ENCODE measurements at regions not wholly inside any gene's neighbourhood (a gene's known extent, or its start where the extent isn't known, plus 50 kb on each side); places are given as distances from the start of the nearest gene placed in this dataset.
A peak's percentile ranks its signal among the peaks of the same experiment; 100 is the strongest.
"Not testable (repeated sequence)": the region's sequence is repeated elsewhere in the genome, so short reads cannot be mapped to it uniquely, and the experiment has no call there.

GRCh38 chr18:73365018-73365417 lies 497.2 kb upstream of the NETO1 start:
- Mint-ChIP-seq H3K36me3 (ENCODE audit: low read depth) (no peaks in the 10 kb centered on the region), H3K4me3 (ENCODE audit: unreplicated experiment) (no peak overlapping the region), H3K9me3 (ENCODE audit: low read depth) (peaks cover 2% of the 10 kb centered on the region), H3K27ac (ENCODE audit: unreplicated experiment) (no peak overlapping the region), H3K27me3 (ENCODE audit: low read depth) (no peaks in the 10 kb centered on the region), H3K4me1 (ENCODE audit: low read depth) (no peaks in the 10 kb centered on the region)
- no peak for DNase-seq (ENCODE audit: low spot score)
- no peak for TF ChIP-seq CTCF (IDR thresholded peaks at IDR 0.05)

GRCh38 chr18:73355121-73355520 lies 487.3 kb upstream of the NETO1 start:
- Mint-ChIP-seq H3K4me3 (ENCODE audit: unreplicated experiment) (no peak overlapping the region), H3K4me1 (ENCODE audit: low read depth) (no peaks in the 10 kb centered on the region), H3K9me3 (ENCODE audit: low read depth) (no peaks in the 10 kb centered on the region), H3K27ac (ENCODE audit: unreplicated experiment) (no peak overlapping the region), H3K27me3 (ENCODE audit: low read depth) (peaks cover 3% of the 10 kb centered on the region), H3K36me3 (ENCODE audit: low read depth) (no peaks in the 10 kb centered on the region)
- TF ChIP-seq CTCF (IDR thresholded peaks at IDR 0.05) = no peak
- no peak for DNase-seq (ENCODE audit: low spot score)

- no peak overlapping the region for H3K4me3 Mint-ChIP-seq (ENCODE audit: unreplicated experiment)
- DNase-seq (ENCODE audit: low spot score) = no peak
- H3K27ac Mint-ChIP-seq (ENCODE audit: unreplicated experiment) = no peak overlapping the region
- H3K9me3 Mint-ChIP-seq (ENCODE audit: low read depth) = no peaks in the 10 kb centered on the region
- no peaks in the 10 kb centered on the region for H3K36me3 Mint-ChIP-seq (ENCODE audit: low read depth)
- H3K4me1 Mint-ChIP-seq (ENCODE audit: low read depth) = no peaks in the 10 kb centered on the region
- peak; percentile 27 for TF ChIP-seq CTCF (IDR thresholded peaks at IDR 0.05)
- H3K27me3 Mint-ChIP-seq (ENCODE audit: low read depth) = peaks cover 3% of the 10 kb centered on the region
These were observed 484.8 kb upstream of the NETO1 start for GRCh38 chr18:73352546-73352945.

- no peaks in the 10 kb centered on the region for H3K9me3 Mint-ChIP-seq (ENCODE audit: low read depth)
- TF ChIP-seq CTCF (IDR thresholded peaks at IDR 0.05) = no peak
- no peaks in the 10 kb centered on the region for H3K4me1 Mint-ChIP-seq (ENCODE audit: low read depth)
- peaks cover 5% of the 10 kb centered on the region for H3K27me3 Mint-ChIP-seq (ENCODE audit: low read depth)
- no peaks in the 10 kb centered on the region for H3K36me3 Mint-ChIP-seq (ENCODE audit: low read depth)
- H3K4me3 Mint-ChIP-seq (ENCODE audit: unreplicated experiment) = no peak overlapping the region
- H3K27ac Mint-ChIP-seq (ENCODE audit: unreplicated experiment) = no peak overlapping the region
- no peak for DNase-seq (ENCODE audit: low spot score)
These were observed 472.6 kb upstream of the NETO1 start for GRCh38 chr18:73340135-73340977.

GRCh38 chr18:73331212-73331772 lies 463.5 kb upstream of the NETO1 start:
- DNase-seq (ENCODE audit: low spot score) = no peak
- no peaks in the 10 kb centered on the region for H3K27me3 Mint-ChIP-seq (ENCODE audit: low read depth)
- H3K27ac Mint-ChIP-seq (ENCODE audit: unreplicated experiment) = no peak overlapping the region
- H3K4me1 Mint-ChIP-seq (ENCODE audit: low read depth) = no peaks in the 10 kb centered on the region
- TF ChIP-seq CTCF (IDR thresholded peaks at IDR 0.05) = no peak
- H3K9me3 Mint-ChIP-seq (ENCODE audit: low read depth) = no peaks in the 10 kb centered on the region
- no peaks in the 10 kb centered on the region for H3K36me3 Mint-ChIP-seq (ENCODE audit: low read depth)
- no peak overlapping the region for H3K4me3 Mint-ChIP-seq (ENCODE audit: unreplicated experiment)

- not testable (repeated sequence) for H3K4me1 Mint-ChIP-seq (ENCODE audit: low read depth); H3K27me3 Mint-ChIP-seq (ENCODE audit: low read depth); H3K36me3 Mint-ChIP-seq (ENCODE audit: low read depth); H3K4me3 Mint-ChIP-seq (ENCODE audit: unreplicated experiment); DNase-seq (ENCODE audit: low spot score); H3K27ac Mint-ChIP-seq (ENCODE audit: unreplicated experiment); H3K9me3 Mint-ChIP-seq (ENCODE audit: low read depth)
These were observed 462.3 kb upstream of the NETO1 start for GRCh38 chr18:73330106-73330505.

GRCh38 chr18:73324187-73324831 lies 456.5 kb upstream of the NETO1 start:
- not testable (repeated sequence) for DNase-seq (ENCODE audit: low spot score); H3K4me3 Mint-ChIP-seq (ENCODE audit: unreplicated experiment); H3K9me3 Mint-ChIP-seq (ENCODE audit: low read depth); H3K4me1 Mint-ChIP-seq (ENCODE audit: low read depth); H3K27ac Mint-ChIP-seq (ENCODE audit: unreplicated experiment); H3K27me3 Mint-ChIP-seq (ENCODE audit: low read depth); H3K36me3 Mint-ChIP-seq (ENCODE audit: low read depth)
